Caco-2 (cell line): ENCODE measurements at regions not wholly inside any gene's neighbourhood (a gene's known extent, or its start where the extent isn't known, plus 50 kb on each side); places are given as distances from the start of the nearest gene placed in this dataset.

ENCODE experiments used
- BruUV-seq: library from RNA; stranded (reverse); fragments of 400-500 nt; replicated peaks from 2 replicates; lab custom pipeline; 2021; lab: Mats Ljungman, UMichigan
- CTCF ChIA-PET: fragments of 300-600 bp; sonication (Branson Sonifier 250); formaldehyde crosslinking; loops from one replicate; lab custom pipeline; 2022; ENCODE audit warnings: antibody characterized with exemption; lab: Charles Lee
- POLR2A ChIA-PET: fragments of 300-600 bp; sonication (Branson Sonifier 250); formaldehyde crosslinking; loops from one replicate; lab custom pipeline; 2022; ENCODE audit warnings: antibody characterized with exemption; lab: Charles Lee
- DNase-seq, 2 experiments: peaks; one replicate each; pipeline versions ENCODE4 v3.0.0 to v3.0.0-alpha.2; 2020 to 2022
- H3K27me3 ChIP-seq: replicated peaks from 2 replicates; pipeline ENCODE4 v1.6.0; 2011; ENCODE audit warnings: low read length; ENCODE audit not compliant: control insufficient read depth, insufficient read depth
- H3K36me3 ChIP-seq: 2 replicates; pipeline ENCODE4 v1.5.1; 2011; ENCODE audit warnings: low read length; ENCODE audit not compliant: control insufficient read depth, insufficient read depth
- H3K4me1 ChIP-seq: fragments of 250-450 bp; sonication (Bioruptor Pico); 2 replicates; pipeline ENCODE4 v1.5.1; 2020; ENCODE audit warnings: mild to moderate bottlenecking
- H3K4me3 ChIP-seq: 2 replicates; pipeline ENCODE4 v1.5.1; 2011; ENCODE audit warnings: low read depth, mild to moderate bottlenecking, control low read depth, low read length
- H3K9me3 ChIP-seq: fragments of 250-450 bp; sonication (Bioruptor Pico); 2 replicates; pipeline ENCODE4 v1.5.1; 2020; ENCODE audit warnings: mild to moderate bottlenecking, moderate library complexity
- H3K27ac Mint-ChIP-seq: one replicate; pipeline ENCODE4 v1.8.0; 2022; ENCODE audit warnings: mixed read lengths; ENCODE audit not compliant: unreplicated experiment
- H3K27me3 Mint-ChIP-seq: one replicate; pipeline ENCODE4 v1.8.0; 2022; ENCODE audit warnings: mixed read lengths; ENCODE audit not compliant: insufficient read depth, unreplicated experiment
- H3K36me3 Mint-ChIP-seq: one replicate; pipeline ENCODE4 v1.8.0; 2022; ENCODE audit warnings: mild to moderate bottlenecking, mixed read lengths; ENCODE audit not compliant: insufficient read depth, unreplicated experiment
- H3K4me1 Mint-ChIP-seq: one replicate; pipeline ENCODE4 v1.8.0; 2022; ENCODE audit warnings: low read depth, mixed read lengths; ENCODE audit not compliant: unreplicated experiment
- H3K4me3 Mint-ChIP-seq: one replicate; pipeline ENCODE4 v1.8.0; 2022; ENCODE audit warnings: mild to moderate bottlenecking, moderate library complexity, mixed read lengths; ENCODE audit not compliant: unreplicated experiment
- H3K9me3 Mint-ChIP-seq: one replicate; pipeline ENCODE4 v1.8.0; 2022; ENCODE audit warnings: mixed read lengths; ENCODE audit not compliant: unreplicated experiment
- intact Hi-C: fragments of 100-400 bp; cut with micrococcal nuclease; formaldehyde crosslinking; loops from one replicate; pipeline ENCODE4 v1.10.0; 2022; ENCODE audit not compliant: unreplicated experiment
- TF ChIP-seq, protein P1 (sequence below), 2 experiments: fragments of 200-600 bp in 1 of 2; IDR thresholded peaks; 1 replicate in 1 of 2; 2 replicates in 1 of 2; pipeline versions ENCODE4 v1.5.1 to v1.8.0; 2011 to 2022; ENCODE audit warnings: antibody characterized with exemption in 1 of 2, control low read depth in 1 of 2, inconsistent platforms in 1 of 2, low read depth in 1 of 2, low read length in 1 of 2, mild to moderate bottlenecking in 1 of 2, moderate library complexity in 1 of 2; ENCODE audit not compliant: insufficient read depth in 1 of 2, severe bottlenecking in 1 of 2, unreplicated experiment in 1 of 2

GRCh38 chr22:27440304-27440865 is 361.2 kb downstream of the MN1 start:
- Mint-ChIP-seq H3K27me3 (peaks cover 6% of the 10 kb centered on the region), H3K36me3 (no peaks in the 10 kb centered on the region), H3K27ac (no peak overlapping the region), H3K4me1 (no peaks in the 10 kb centered on the region), H3K9me3 (no peaks in the 10 kb centered on the region), H3K4me3 (no peak overlapping the region)
- Histone ChIP-seq H3K27me3 (no peaks in the 10 kb centered on the region), H3K4me3 (no peak overlapping the region), H3K4me1 (no peaks in the 10 kb centered on the region), H3K36me3 (no peaks in the 10 kb centered on the region), H3K9me3 (no peaks in the 10 kb centered on the region)
- intact Hi-C loops, result no loop called here
- DNase-seq, result no peak
- BruUV-seq, result no TSS peak
- ChIA-PET CTCF (no interaction called here), POLR2A (no interaction called here)
- TF ChIP-seq, protein P1, sequence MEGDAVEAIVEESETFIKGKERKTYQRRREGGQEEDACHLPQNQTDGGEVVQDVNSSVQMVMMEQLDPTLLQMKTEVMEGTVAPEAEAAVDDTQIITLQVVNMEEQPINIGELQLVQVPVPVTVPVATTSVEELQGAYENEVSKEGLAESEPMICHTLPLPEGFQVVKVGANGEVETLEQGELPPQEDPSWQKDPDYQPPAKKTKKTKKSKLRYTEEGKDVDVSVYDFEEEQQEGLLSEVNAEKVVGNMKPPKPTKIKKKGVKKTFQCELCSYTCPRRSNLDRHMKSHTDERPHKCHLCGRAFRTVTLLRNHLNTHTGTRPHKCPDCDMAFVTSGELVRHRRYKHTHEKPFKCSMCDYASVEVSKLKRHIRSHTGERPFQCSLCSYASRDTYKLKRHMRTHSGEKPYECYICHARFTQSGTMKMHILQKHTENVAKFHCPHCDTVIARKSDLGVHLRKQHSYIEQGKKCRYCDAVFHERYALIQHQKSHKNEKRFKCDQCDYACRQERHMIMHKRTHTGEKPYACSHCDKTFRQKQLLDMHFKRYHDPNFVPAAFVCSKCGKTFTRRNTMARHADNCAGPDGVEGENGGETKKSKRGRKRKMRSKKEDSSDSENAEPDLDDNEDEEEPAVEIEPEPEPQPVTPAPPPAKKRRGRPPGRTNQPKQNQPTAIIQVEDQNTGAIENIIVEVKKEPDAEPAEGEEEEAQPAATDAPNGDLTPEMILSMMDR (IDR thresholded peaks at IDR 0.05; ENCODE audit: insufficient read depth in 1 of 2, low read depth in 1 of 2, low read length in 1 of 2, severe bottlenecking in 1 of 2, unreplicated experiment in 1 of 2), result no peak

- DNase-seq, result no peak
- Mint-ChIP-seq H3K4me3 (no peak overlapping the region), H3K4me1 (no peaks in the 10 kb centered on the region), H3K27me3 (peaks cover 6% of the 10 kb centered on the region), H3K27ac (no peak overlapping the region), H3K36me3 (no peaks in the 10 kb centered on the region), H3K9me3 (no peaks in the 10 kb centered on the region)
- H3K36me3 ChIP-seq, result no peaks in the 10 kb centered on the region
- ChIA-PET CTCF (no interaction called here), POLR2A (no interaction called here)
- no peak overlapping the region for H3K4me3 ChIP-seq
- no peaks in the 10 kb centered on the region for H3K9me3 ChIP-seq
- TF ChIP-seq, protein P1 (IDR thresholded peaks at IDR 0.05; ENCODE audit: insufficient read depth in 1 of 2, low read depth in 1 of 2, low read length in 1 of 2, severe bottlenecking in 1 of 2, unreplicated experiment in 1 of 2), result no peak
- no peaks in the 10 kb centered on the region for H3K4me1 ChIP-seq
- no peaks in the 10 kb centered on the region for H3K27me3 ChIP-seq
- intact Hi-C loops, result no loop called here
- no TSS peak for BruUV-seq
Observed at GRCh38 chr22:27441706-27442475, 359.7 kb downstream of the MN1 start.

DNA sequence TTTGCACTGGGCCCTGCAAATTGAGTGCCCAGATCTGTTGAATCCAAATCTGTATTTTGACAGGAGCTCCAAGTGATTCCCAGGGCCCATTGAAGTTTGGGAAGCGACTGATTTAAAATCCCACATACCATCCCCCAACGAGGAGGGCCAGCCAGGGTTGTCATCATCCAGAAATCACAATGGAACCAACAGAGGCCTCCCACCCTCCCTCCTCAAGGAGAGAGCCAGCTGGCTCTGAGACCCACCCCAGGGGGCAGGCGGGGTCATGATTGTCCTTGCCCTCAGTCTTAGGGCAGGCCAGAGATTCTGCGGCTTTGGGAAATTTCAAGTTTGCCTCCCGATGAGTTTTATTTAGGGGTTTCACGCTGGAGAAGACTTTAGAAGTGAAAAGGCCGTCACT is 358.2 kb downstream of the MN1 start:
- DNase-seq, result no peak
- TF ChIP-seq, protein P1 (IDR thresholded peaks at IDR 0.05; ENCODE audit: insufficient read depth in 1 of 2, low read depth in 1 of 2, low read length in 1 of 2, severe bottlenecking in 1 of 2, unreplicated experiment in 1 of 2), result no peak
- Histone ChIP-seq H3K4me1 (no peaks in the 10 kb centered on the region), H3K27me3 (no peaks in the 10 kb centered on the region), H3K9me3 (no peaks in the 10 kb centered on the region), H3K4me3 (no peak overlapping the region), H3K36me3 (no peaks in the 10 kb centered on the region)
- no TSS peak for BruUV-seq
- H3K27ac Mint-ChIP-seq, result no peak overlapping the region
- intact Hi-C loops, result no loop called here
- H3K36me3 Mint-ChIP-seq, result no peaks in the 10 kb centered on the region
- ChIA-PET CTCF (no interaction called here), POLR2A (no interaction called here)
- H3K9me3 Mint-ChIP-seq, result no peaks in the 10 kb centered on the region
- no peak overlapping the region for H3K4me3 Mint-ChIP-seq
- H3K27me3 Mint-ChIP-seq, result peaks cover 6% of the 10 kb centered on the region
- H3K4me1 Mint-ChIP-seq, result no peaks in the 10 kb centered on the region
